Stimulated activated CD8-positive, alpha-beta memory T cell treated with anti-CD3 and anti-CD28 coated beads, Interleukin-4, amount 100 ng/mL, for 24 hours (primary cell): ENCODE measurements at regions not wholly inside any gene's neighbourhood (a gene's known extent, or its start where the extent isn't known, plus 50 kb on each side); places are given as distances from the start of the nearest gene placed in this dataset.

Experiments
- DNase-seq: peaks from one replicate; pipeline ENCODE4 v3.0.0-alpha.2; 2020; ENCODE audit warnings: low read depth

- no peak for DNase-seq
Observed at GRCh38 chr17:72579990-72580320, 459.1 kb downstream of the SOX9 start.

DNA sequence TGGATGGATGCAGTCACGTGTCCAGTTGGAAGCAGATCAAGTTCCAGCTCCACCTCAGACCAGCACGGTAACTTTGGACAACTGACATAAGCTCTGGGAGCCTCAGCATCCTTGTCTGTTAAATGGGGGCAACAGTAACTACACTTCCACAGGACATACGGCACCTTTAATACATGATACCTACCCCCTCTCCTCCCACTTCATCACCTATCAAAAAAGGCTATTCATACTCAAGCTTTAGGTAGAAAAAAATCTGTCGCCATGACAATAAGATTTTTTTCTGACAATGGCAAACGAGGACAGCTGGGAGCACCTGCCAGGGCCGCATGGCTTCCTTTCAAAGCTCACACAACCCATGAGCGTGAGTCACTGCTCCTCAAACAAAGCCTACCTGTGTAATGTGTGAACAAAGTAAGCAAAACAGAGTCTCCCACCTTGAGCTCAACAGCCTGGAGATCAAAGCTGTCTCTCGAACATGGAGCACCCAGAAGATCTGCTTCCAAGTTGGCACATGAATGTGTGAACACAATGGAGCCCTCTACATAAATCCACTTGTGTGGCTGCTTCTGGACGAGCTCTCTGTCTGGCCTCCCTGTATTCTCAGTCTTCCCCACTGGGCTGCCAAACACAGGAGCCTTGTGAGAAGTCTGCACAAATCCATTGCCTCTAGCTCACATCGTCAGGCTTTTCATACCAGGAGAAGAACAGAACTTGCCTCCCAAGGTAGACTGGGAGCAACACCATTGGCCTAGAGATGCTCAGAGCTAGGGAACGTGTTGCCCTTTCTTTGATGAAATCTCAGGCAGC, 459.7 kb downstream of the SOX9 start:
- no peak for DNase-seq

GRCh38 chr17:72587156-72587555, 466.3 kb downstream of the SOX9 start:
- no peak for DNase-seq

DNA sequence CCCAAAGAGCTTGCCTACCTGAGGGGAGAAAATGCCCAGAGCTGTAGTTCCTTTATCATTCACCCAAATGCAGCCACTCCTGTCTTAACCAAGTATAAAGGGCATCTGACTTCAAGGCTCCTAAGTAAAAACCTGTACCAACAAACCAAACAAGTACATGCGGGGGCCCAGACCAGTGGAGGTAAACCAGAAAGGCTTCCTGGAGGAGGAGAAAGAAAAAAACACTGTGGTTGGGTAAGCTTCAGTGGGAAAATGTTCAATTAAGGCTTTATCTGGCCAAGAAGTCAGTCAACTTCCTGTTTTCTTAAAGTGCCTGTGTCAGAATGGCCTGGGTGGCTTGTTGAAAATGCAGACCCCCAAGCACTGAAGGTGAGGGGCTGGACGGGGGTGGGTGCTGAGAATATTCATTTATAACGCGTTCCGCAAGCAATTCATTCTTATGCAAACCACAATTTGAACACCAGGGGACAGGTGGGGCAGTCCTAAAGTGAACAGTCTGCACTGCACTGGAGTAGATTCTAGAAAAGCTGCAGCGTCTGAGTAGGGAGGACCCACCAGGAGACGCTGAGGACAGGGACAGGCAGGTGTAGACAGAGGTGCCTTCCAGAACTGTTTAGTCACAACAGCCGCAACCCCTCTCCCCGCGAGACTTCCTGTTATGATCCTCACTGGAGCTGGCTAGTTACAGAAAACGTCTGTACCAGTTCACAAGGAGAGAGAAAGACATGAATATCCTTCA, 467.1 kb downstream of the SOX9 start:
- DNase-seq = no peak

GRCh38 chr17:72588561-72588960, 467.7 kb downstream of the SOX9 start:
- no peak for DNase-seq

GRCh38 chr17:72588961-72589360, 468.1 kb downstream of the SOX9 start:
- DNase-seq = no peak

DNA sequence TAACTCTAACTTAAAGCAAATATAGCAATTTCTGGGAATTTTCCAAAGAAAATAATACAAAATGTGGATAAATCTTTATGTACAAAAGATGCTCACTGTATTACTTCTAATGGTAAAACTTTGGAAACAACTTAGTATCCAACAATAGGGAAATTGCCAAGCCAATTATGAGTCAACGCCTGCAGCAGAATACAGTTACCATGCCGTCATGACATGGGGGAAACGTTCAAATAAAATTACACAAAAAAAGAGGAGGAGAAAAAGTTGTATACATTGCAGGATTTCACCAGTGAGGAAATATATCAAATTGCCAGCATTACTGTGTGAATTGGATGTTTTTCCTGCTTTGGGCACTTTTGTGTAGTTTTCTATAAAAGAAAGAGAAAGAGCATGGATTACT, 469.6 kb downstream of the SOX9 start:
- DNase-seq = no peak

DNA sequence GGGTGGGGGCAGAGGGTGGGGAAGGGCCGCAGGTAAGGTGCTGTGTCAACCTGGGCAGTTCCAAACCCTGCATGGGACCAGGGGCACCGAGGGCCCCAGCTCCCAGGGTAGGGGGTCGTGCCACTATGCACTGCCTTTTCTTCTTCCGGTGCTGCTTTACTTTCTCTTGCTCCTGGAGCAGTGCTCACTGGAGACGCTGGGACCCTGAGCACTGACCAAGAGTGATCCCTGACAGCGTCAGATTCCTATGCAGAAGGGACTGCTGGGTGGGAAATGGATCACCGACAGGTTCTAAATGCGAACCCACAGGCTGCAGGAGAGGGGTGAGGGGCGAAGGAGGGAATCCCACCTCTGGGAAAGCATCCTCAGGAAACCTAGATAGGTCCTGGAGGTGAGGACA, 470.1 kb downstream of the SOX9 start:
- no peak for DNase-seq

DNA sequence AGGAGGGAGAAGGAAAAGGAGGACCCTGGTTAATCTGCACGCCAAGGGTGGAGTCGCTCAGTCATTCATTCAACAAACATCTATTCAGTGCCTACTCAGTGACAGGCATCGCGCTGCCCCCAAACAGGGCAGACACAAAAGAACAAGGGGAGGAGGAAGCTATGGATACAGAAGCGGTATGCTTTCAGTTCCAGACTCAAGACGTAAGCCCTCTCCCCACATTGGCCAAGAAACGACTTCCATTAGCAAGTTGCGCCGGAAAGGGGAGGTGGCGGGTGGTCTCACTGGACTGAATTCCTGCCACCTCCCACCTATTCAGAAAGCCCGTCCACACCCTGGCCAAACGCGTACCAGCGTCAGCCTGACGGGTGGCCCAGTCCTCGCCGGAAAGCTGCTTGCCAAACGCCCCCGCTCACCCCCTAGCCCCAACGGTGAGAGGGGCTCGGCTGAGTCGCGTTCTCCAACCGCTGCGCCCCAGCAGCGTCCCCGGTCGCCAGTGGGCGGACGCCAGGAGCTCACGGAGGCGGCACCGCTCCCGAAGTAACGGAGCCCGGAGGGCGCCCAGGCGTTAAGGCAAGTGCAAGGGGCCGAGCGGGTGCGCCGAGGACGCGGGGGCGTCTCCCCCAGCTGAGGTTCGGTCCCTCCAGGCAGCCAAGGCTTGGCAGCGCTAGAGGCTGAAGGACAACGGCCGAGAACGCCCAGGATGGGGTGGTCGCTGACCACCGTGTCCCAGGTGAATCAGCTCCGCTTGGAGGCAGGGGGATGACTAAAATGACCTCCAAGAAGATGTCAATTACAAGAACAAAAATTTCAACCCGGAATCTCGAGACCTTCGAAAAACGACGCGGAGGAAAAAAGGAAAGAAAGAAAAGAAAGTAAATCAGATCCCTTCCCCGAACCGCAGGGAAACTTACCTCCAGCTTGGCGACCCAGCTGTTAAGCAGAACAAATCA, 470.7 kb downstream of the SOX9 start:
- DNase-seq = no peak

GRCh38 chr17:72592242-72592966, 471.6 kb downstream of the SOX9 start:
- DNase-seq = peak; percentile 15

- no peak for DNase-seq
Observed at GRCh38 chr17:72592967-72593325, 472.1 kb downstream of the SOX9 start.

DNA sequence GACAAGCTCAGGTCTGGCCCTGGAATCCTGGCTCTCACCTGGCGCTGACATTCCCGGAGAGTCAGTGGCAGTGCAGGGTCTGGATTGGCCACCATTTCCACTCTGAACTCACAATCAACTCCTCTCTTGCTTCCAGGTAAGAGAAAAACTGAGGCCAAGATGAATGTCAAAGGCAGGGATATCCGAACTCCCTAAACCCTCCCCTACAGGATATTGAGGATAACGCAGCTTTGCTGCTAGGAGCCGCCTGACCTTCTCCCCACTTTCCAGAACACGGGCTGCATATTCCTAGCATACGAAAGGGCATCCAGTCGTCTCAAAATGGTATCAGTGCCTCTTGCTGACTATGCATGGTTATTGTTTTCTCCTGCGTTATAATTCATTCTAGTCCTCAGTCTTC, 473.4 kb downstream of the SOX9 start:
- DNase-seq = no peak
